SH-SY5Y (cell line): ENCODE measurements at regions not wholly inside any gene's neighbourhood (a gene's known extent, or its start where the extent isn't known, plus 50 kb on each side); places are given as distances from the start of the nearest gene placed in this dataset.

ENCODE experiments used
- GATA2 ChIP-seq: IDR thresholded peaks from 2 replicates; pipeline ENCODE4 v1.6.1; 2011; ENCODE audit warnings: mild to moderate bottlenecking, low read depth, low read length
- GATA3 ChIP-seq: IDR thresholded peaks from 2 replicates; pipeline ENCODE4 v1.6.1; 2011; ENCODE audit warnings: low read depth, mild to moderate bottlenecking, low read length, moderate library complexity

DNA sequence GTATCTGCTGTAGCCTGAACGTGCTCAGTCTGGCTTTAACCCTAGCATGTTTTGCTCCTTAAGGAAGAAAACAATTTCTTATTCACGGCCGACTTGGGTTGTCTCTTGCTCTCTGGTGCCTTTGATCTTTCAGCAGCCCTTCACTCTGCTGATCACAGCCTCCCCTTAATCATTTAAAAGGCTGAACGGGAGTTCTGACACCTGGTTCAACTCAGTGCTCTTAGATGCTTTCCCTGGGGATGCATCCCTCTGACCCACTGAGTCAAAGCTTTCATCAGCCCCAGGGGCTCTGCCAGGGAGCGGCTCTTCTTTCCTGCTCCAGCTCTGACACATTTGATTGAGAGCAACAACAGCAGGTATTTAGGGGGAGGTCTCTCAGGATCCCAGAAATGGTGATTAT lies 79.0 kb upstream of the FYN start:
- TF ChIP-seq GATA3: no peak
- TF ChIP-seq GATA2: no peak
